SU-DHL-6 (cell line): ENCODE measurements at regions not wholly inside any gene's neighbourhood (a gene's known extent, or its start where the extent isn't known, plus 50 kb on each side); places are given as distances from the start of the nearest gene placed in this dataset.

Experiments used
- CTCF ChIP-seq: fragments of 200-600 bp; sonication (generic); IDR thresholded peaks from one replicate; pipeline ENCODE4 v1.5.1; 2017; ENCODE audit warnings: antibody characterized with exemption, mild to moderate bottlenecking, low read length, moderate library complexity; ENCODE audit not compliant: insufficient read depth, poor library complexity, severe bottlenecking
- EZH2phosphoT487 ChIP-seq: fragments of 200-600 bp; sonication (generic), shearing (Covaris generic); conservative IDR thresholded peaks from 2 replicates; pipeline ENCODE4 v1.6.1; 2018; ENCODE audit warnings: mild to moderate bottlenecking, antibody characterized with exemption, low read length, moderate library complexity, mixed read lengths

- TF ChIP-seq CTCF (no peak), EZH2phosphoT487 (no peak)
These were observed 219.6 kb upstream of the ID2 start for GRCh38 chr2:8462280-8462679.
